Astrocyte (in vitro differentiated cells and primary cell): ENCODE measurements at regions not wholly inside any gene's neighbourhood (a gene's known extent, or its start where the extent isn't known, plus 50 kb on each side); places are given as distances from the start of the nearest gene placed in this dataset.
A peak's percentile ranks its signal among the peaks of the same experiment; 100 is the strongest.

ENCODE experiments used
- DNase-seq: peaks from one replicate; pipeline ENCODE4 v3.0.0-alpha.2; 2010; ENCODE audit warnings: low read depth
- FAIRE-seq: peaks from 2 replicates; lab custom pipeline; 2011; peaks lifted over from hg19 to GRCh38; lab: Jason Lieb, UNC
- H2AFZ ChIP-seq: 2 replicates; pipeline ENCODE4 v1.6.0; 2012; ENCODE audit warnings: low read depth, low read length, inconsistent platforms
- H3K27ac ChIP-seq: 2 replicates; pipeline ENCODE4 v1.5.1; 2011; ENCODE audit warnings: low read depth, low read length, inconsistent platforms
- H3K27me3 ChIP-seq: 2 replicates; pipeline ENCODE4 v1.6.0; 2011; ENCODE audit warnings: low read length, inconsistent platforms; ENCODE audit not compliant: insufficient read depth
- H3K36me3 ChIP-seq: 2 replicates; pipeline ENCODE4 v1.5.1; 2011; ENCODE audit warnings: low read length, inconsistent platforms; ENCODE audit not compliant: insufficient read depth
- H3K4me1 ChIP-seq: 2 replicates; pipeline ENCODE4 v1.5.1; 2011; ENCODE audit warnings: low read length, inconsistent platforms; ENCODE audit not compliant: insufficient read depth
- H3K4me2 ChIP-seq: 2 replicates; pipeline ENCODE4 v1.6.0; 2012; ENCODE audit warnings: low read length, inconsistent platforms
- H3K4me3 ChIP-seq: 2 replicates; pipeline ENCODE4 v1.5.1; 2011; ENCODE audit warnings: low read depth, mild to moderate bottlenecking, low read length, inconsistent platforms; ENCODE audit not compliant: insufficient read depth
- H3K79me2 ChIP-seq: 2 replicates; pipeline ENCODE4 v1.6.0; 2012; ENCODE audit warnings: mild to moderate bottlenecking, low read length, inconsistent platforms; ENCODE audit not compliant: insufficient read depth
- H3K9ac ChIP-seq: 2 replicates; pipeline ENCODE4 v1.6.0; 2012; ENCODE audit warnings: mild to moderate bottlenecking, low read length, inconsistent platforms
- H3K9me3 ChIP-seq: 2 replicates; pipeline ENCODE4 v1.5.1; 2012; ENCODE audit warnings: low read depth, mild to moderate bottlenecking, low read length, inconsistent platforms; ENCODE audit not compliant: insufficient read depth
- H4K20me1 ChIP-seq: 2 replicates; pipeline ENCODE4 v1.6.0; 2012; ENCODE audit warnings: low read length, inconsistent platforms; ENCODE audit not compliant: insufficient read depth
- H3K27ac Mint-ChIP-seq: one replicate; pipeline ENCODE4 v1.8.0; 2021; ENCODE audit warnings: mild to moderate bottlenecking, mixed read lengths; ENCODE audit not compliant: unreplicated experiment
- H3K27me3 Mint-ChIP-seq: one replicate; pipeline ENCODE4 v1.8.0; 2021; ENCODE audit warnings: low read depth, mixed read lengths; ENCODE audit not compliant: unreplicated experiment
- H3K36me3 Mint-ChIP-seq: one replicate; pipeline ENCODE4 v1.8.0; 2021; ENCODE audit warnings: low read depth, mixed read lengths; ENCODE audit not compliant: unreplicated experiment
- H3K4me1 Mint-ChIP-seq: one replicate; pipeline ENCODE4 v1.8.0; 2021; ENCODE audit warnings: low read depth, mixed read lengths; ENCODE audit not compliant: unreplicated experiment
- H3K4me3 Mint-ChIP-seq: one replicate; pipeline ENCODE4 v1.8.0; 2021; ENCODE audit warnings: mild to moderate bottlenecking, moderate library complexity, mixed read lengths; ENCODE audit not compliant: unreplicated experiment
- H3K9me3 Mint-ChIP-seq: one replicate; pipeline ENCODE4 v1.8.0; 2021; ENCODE audit warnings: mild to moderate bottlenecking, mixed read lengths; ENCODE audit not compliant: unreplicated experiment
- CTCF ChIP-seq: IDR thresholded peaks from 2 replicates; pipeline ENCODE4 v1.5.1; 2011; ENCODE audit warnings: low read depth, mild to moderate bottlenecking, inconsistent platforms, low read length, moderate library complexity; ENCODE audit not compliant: insufficient read depth
- EZH2 ChIP-seq: IDR thresholded peaks from 2 replicates; pipeline ENCODE4 v1.6.1; 2012; ENCODE audit warnings: mild to moderate bottlenecking, low read length, inconsistent platforms; ENCODE audit not compliant: insufficient read depth

DNA sequence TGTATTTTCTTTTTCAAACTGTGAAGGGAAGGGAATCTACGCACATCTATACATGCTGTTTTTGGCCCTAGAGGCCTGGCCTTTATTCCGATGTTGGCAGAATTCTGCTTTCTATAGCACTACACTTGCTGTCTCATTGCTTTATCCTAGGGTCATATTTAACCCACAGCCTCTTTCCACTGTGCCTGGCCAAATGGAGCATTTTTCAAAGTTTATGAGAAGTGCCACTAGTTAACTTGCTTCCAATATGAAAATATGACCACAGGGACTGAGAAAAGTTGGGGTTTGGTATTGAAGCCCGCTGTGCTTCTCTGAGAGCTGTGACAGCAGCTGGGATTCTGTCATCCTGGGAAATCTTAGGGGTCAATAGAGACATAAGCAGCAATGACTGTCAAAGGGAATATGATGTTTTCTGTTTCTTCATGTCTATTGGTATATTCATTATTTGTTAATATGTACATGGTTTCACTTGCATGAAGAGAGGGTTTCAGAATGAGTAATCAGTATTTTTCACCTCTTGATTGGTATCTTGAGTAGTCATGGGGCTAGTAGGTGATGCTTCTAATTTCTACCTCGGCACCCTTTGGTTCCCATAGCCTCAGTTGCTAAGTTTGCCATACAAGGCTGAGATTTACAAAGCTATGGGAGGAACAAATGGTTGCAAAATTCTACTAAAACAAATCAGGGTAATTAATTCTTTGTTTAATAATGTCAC is 275.8 kb upstream of the RBMS3 start:
- Histone ChIP-seq H4K20me1 (no peaks in the 10 kb centered on the region), H3K27ac (no peak overlapping the region), H2AFZ (no peak overlapping the region), H3K36me3 (no peaks in the 10 kb centered on the region), H3K4me1 (no peaks in the 10 kb centered on the region), H3K79me2 (no peaks in the 10 kb centered on the region), H3K4me3 (no peak overlapping the region), H3K9ac (no peak overlapping the region), H3K9me3 (no peaks in the 10 kb centered on the region), H3K4me2 (no peak overlapping the region), H3K27me3 (no peaks in the 10 kb centered on the region)
- TF ChIP-seq EZH2 (no peak), CTCF (no peak)
- H3K27me3 Mint-ChIP-seq, result no peaks in the 10 kb centered on the region
- no peak for DNase-seq
- no peaks in the 10 kb centered on the region for H3K4me1 Mint-ChIP-seq
- H3K9me3 Mint-ChIP-seq, result no peaks in the 10 kb centered on the region
- H3K36me3 Mint-ChIP-seq, result no peaks in the 10 kb centered on the region
- no peak overlapping the region for H3K27ac Mint-ChIP-seq
- no peak overlapping the region for H3K4me3 Mint-ChIP-seq
- FAIRE-seq, result no peak

DNA sequence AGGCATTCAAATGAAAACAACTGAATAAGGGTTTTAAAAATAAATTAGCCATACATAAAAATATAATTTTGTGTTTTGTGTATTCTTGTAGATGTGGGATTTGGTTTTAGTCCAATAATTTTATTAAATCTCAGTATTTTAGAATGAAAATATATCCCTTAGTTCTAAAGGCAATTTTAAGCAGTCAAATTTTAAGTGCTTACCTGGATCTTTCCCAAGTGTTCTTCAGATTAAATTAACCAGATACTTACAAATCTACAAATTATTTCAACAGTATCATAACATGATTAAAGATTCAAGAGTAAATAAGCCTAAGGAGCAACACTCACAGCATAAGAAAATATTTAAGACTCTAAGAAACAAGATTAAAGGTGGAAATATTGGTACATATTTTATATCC is 275.0 kb upstream of the RBMS3 start:
- H3K36me3 Mint-ChIP-seq, result no peaks in the 10 kb centered on the region
- H3K4me1 ChIP-seq, result no peaks in the 10 kb centered on the region
- H3K4me3 ChIP-seq, result no peak overlapping the region
- H3K27ac ChIP-seq, result no peak overlapping the region
- no peaks in the 10 kb centered on the region for H3K27me3 ChIP-seq
- no peak overlapping the region for H3K4me3 Mint-ChIP-seq
- H2AFZ ChIP-seq, result no peak overlapping the region
- no peaks in the 10 kb centered on the region for H3K9me3 Mint-ChIP-seq
- no peaks in the 10 kb centered on the region for H4K20me1 ChIP-seq
- no peaks in the 10 kb centered on the region for H3K79me2 ChIP-seq
- FAIRE-seq (no peak), DNase-seq (no peak)
- no peak for TF ChIP-seq CTCF
- H3K9ac ChIP-seq, result no peak overlapping the region
- no peak overlapping the region for H3K27ac Mint-ChIP-seq
- no peaks in the 10 kb centered on the region for H3K9me3 ChIP-seq
- H3K27me3 Mint-ChIP-seq, result no peaks in the 10 kb centered on the region
- H3K4me2 ChIP-seq, result no peak overlapping the region
- H3K4me1 Mint-ChIP-seq, result no peaks in the 10 kb centered on the region
- H3K36me3 ChIP-seq, result no peaks in the 10 kb centered on the region

- no peak for FAIRE-seq
- Histone ChIP-seq H2AFZ (no peak overlapping the region), H3K4me3 (no peak overlapping the region), H4K20me1 (no peaks in the 10 kb centered on the region), H3K4me2 (no peak overlapping the region), H3K9me3 (no peaks in the 10 kb centered on the region), H3K79me2 (no peaks in the 10 kb centered on the region), H3K4me1 (no peaks in the 10 kb centered on the region), H3K27me3 (no peaks in the 10 kb centered on the region), H3K27ac (no peak overlapping the region), H3K36me3 (no peaks in the 10 kb centered on the region), H3K9ac (no peak overlapping the region)
- Mint-ChIP-seq H3K4me3 (no peak overlapping the region), H3K27me3 (no peaks in the 10 kb centered on the region), H3K9me3 (no peaks in the 10 kb centered on the region), H3K36me3 (no peaks in the 10 kb centered on the region), H3K27ac (no peak overlapping the region), H3K4me1 (peaks cover 3% of the 10 kb centered on the region)
- peak; percentile 30 for DNase-seq
- TF ChIP-seq CTCF (no peak), EZH2 (no peak)
Measured at GRCh38 chr3:29011441-29011840, 269.4 kb upstream of the RBMS3 start.
